ENCODE measurements at regions not wholly inside any gene's neighbourhood (a gene's known extent, or its start where the extent isn't known, plus 50 kb on each side); places are given as distances from the start of the nearest gene placed in this dataset.

DNA sequence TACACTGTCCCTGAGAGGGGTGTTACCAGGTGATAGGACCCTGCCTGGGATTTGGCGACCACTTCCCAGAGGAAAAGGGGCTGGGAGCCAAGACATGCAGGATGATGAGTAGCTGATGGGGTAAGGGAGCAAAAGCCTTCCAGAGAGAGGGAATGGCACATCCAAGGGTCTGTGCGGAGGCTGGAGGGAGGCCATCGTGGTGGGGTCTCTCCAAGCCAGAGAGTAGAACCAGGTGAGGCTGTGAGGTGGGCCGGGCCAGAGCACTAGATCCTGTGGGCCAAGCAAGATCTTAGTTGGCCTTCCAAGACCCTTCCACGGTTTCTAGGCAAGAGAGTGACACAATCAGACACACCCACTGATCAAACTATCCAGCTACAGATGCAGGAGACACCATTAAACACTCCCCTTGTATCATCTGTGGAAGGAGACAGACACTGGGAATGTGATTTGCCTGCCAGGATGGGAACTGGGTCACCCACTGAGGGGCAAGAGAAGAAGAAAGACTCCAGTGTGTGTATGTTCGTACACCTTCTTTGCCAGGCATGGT is 128.9 kb downstream of the BANF2 start:
- TF ChIP-seq, protein P1, sequence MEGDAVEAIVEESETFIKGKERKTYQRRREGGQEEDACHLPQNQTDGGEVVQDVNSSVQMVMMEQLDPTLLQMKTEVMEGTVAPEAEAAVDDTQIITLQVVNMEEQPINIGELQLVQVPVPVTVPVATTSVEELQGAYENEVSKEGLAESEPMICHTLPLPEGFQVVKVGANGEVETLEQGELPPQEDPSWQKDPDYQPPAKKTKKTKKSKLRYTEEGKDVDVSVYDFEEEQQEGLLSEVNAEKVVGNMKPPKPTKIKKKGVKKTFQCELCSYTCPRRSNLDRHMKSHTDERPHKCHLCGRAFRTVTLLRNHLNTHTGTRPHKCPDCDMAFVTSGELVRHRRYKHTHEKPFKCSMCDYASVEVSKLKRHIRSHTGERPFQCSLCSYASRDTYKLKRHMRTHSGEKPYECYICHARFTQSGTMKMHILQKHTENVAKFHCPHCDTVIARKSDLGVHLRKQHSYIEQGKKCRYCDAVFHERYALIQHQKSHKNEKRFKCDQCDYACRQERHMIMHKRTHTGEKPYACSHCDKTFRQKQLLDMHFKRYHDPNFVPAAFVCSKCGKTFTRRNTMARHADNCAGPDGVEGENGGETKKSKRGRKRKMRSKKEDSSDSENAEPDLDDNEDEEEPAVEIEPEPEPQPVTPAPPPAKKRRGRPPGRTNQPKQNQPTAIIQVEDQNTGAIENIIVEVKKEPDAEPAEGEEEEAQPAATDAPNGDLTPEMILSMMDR (IDR thresholded peaks at IDR 0.05), result no peak
- TF ChIP-seq POLR2AphosphoS5 (IDR thresholded peaks at IDR 0.05), result no peak

Data from stomach (tissue), 4 donors.